ENCODE measurements at regions not wholly inside any gene's neighbourhood (a gene's known extent, or its start where the extent isn't known, plus 50 kb on each side); places are given as distances from the start of the nearest gene placed in this dataset.

- intact Hi-C loops (cut with micrococcal nuclease): no loop called here
- H3K36me3 Mint-ChIP-seq (ENCODE audit: insufficient read depth, unreplicated experiment): no peaks in the 10 kb centered on the region
- DNase-seq (ENCODE audit: unreplicated experiment): no peak
- no peaks in the 10 kb centered on the region for H3K4me1 Mint-ChIP-seq (ENCODE audit: insufficient read depth, unreplicated experiment)
- peaks cover 17% of the 10 kb centered on the region for H3K9me3 Mint-ChIP-seq (ENCODE audit: unreplicated experiment)
- H3K27ac Mint-ChIP-seq (ENCODE audit: low read depth, unreplicated experiment): no peak overlapping the region
- H3K4me3 Mint-ChIP-seq (ENCODE audit: unreplicated experiment): no peak overlapping the region
- H3K27me3 Mint-ChIP-seq (ENCODE audit: insufficient read depth, unreplicated experiment): no peaks in the 10 kb centered on the region
- CTCF ChIA-PET: interaction anchor here (1.0 kb wide), 1 partner anchor 972 kb away, joined by 3 read pairs; no protein-coding TSS in a partner anchor
- no TSS peak for BruUV-seq (replicated peaks)
- POLR2A ChIA-PET: no interaction called here
- TF ChIP-seq CTCF (IDR thresholded peaks at IDR 0.05; ENCODE audit: unreplicated experiment): no peak
Observed at GRCh38 chr13:58630794-58631193, 999.2 kb downstream of the PCDH17 start.

- intact Hi-C loops (cut with micrococcal nuclease): no loop called here
- no peaks in the 10 kb centered on the region for H3K4me1 Mint-ChIP-seq (ENCODE audit: insufficient read depth, unreplicated experiment)
- no peak overlapping the region for H3K27ac Mint-ChIP-seq (ENCODE audit: low read depth, unreplicated experiment)
Observed at GRCh38 chr13:58633226-58633625, 1001.7 kb downstream of the PCDH17 start.

GRCh38 chr13:58655086-58655485 is 1023.5 kb downstream of the PCDH17 start:
- no peaks in the 10 kb centered on the region for H3K27me3 Mint-ChIP-seq (ENCODE audit: insufficient read depth, unreplicated experiment)
- H3K4me3 Mint-ChIP-seq (ENCODE audit: unreplicated experiment): no peak overlapping the region
- CTCF ChIA-PET: no interaction called here
- H3K4me1 Mint-ChIP-seq (ENCODE audit: insufficient read depth, unreplicated experiment): no peaks in the 10 kb centered on the region
- TF ChIP-seq CTCF (IDR thresholded peaks at IDR 0.05; ENCODE audit: unreplicated experiment): no peak
- peaks cover 8% of the 10 kb centered on the region for H3K9me3 Mint-ChIP-seq (ENCODE audit: unreplicated experiment)
- POLR2A ChIA-PET: no interaction called here
- no peak for DNase-seq (ENCODE audit: unreplicated experiment)
- no peak overlapping the region for H3K27ac Mint-ChIP-seq (ENCODE audit: low read depth, unreplicated experiment)
- no TSS peak for BruUV-seq (replicated peaks)
- no peaks in the 10 kb centered on the region for H3K36me3 Mint-ChIP-seq (ENCODE audit: insufficient read depth, unreplicated experiment)
- intact Hi-C loops (cut with micrococcal nuclease): no loop called here

More at GRCh38 chr13:58633226-58633625, 1001.7 kb downstream of the PCDH17 start:
- CTCF ChIA-PET: no interaction called here
- BruUV-seq (replicated peaks): no TSS peak
- Mint-ChIP-seq H3K36me3 (ENCODE audit: insufficient read depth, unreplicated experiment) (no peaks in the 10 kb centered on the region), H3K9me3 (ENCODE audit: unreplicated experiment) (peaks cover 7% of the 10 kb centered on the region), H3K4me3 (ENCODE audit: unreplicated experiment) (no peak overlapping the region), H3K27me3 (ENCODE audit: insufficient read depth, unreplicated experiment) (no peaks in the 10 kb centered on the region)
- no peak for TF ChIP-seq CTCF (IDR thresholded peaks at IDR 0.05; ENCODE audit: unreplicated experiment)
- POLR2A ChIA-PET: no interaction called here
- no peak for DNase-seq (ENCODE audit: unreplicated experiment)

GRCh38 chr13:58660826-58661225 is 1029.3 kb downstream of the PCDH17 start:
- no peaks in the 10 kb centered on the region for H3K27me3 Mint-ChIP-seq (ENCODE audit: insufficient read depth, unreplicated experiment)
- H3K36me3 Mint-ChIP-seq (ENCODE audit: insufficient read depth, unreplicated experiment): no peaks in the 10 kb centered on the region
- ChIA-PET POLR2A (no interaction called here), CTCF (no interaction called here)
- no TSS peak for BruUV-seq (replicated peaks)
- H3K4me3 Mint-ChIP-seq (ENCODE audit: unreplicated experiment): no peak overlapping the region
- H3K4me1 Mint-ChIP-seq (ENCODE audit: insufficient read depth, unreplicated experiment): no peaks in the 10 kb centered on the region
- H3K9me3 Mint-ChIP-seq (ENCODE audit: unreplicated experiment): peaks cover 21% of the 10 kb centered on the region
- no peak for TF ChIP-seq CTCF (IDR thresholded peaks at IDR 0.05; ENCODE audit: unreplicated experiment)
- no peak overlapping the region for H3K27ac Mint-ChIP-seq (ENCODE audit: low read depth, unreplicated experiment)
- intact Hi-C loops (cut with micrococcal nuclease): no loop called here
- DNase-seq (ENCODE audit: unreplicated experiment): no peak
